Neutrophil (primary cell): ENCODE measurements at regions not wholly inside any gene's neighbourhood (a gene's known extent, or its start where the extent isn't known, plus 50 kb on each side); places are given as distances from the start of the nearest gene placed in this dataset.

Source experiments
- H3K27ac ChIP-seq: fragments of 200-600 bp; sonication (generic); 2 replicates; pipeline ENCODE4 v1.5.1; 2016; ENCODE audit warnings: mild to moderate bottlenecking, moderate library complexity
- H3K27me3 ChIP-seq: fragments of 200-600 bp; sonication (generic); 2 replicates; pipeline ENCODE4 v1.6.0; 2016; ENCODE audit warnings: mild to moderate bottlenecking
- H3K36me3 ChIP-seq: fragments of 200-600 bp; sonication (generic); 2 replicates; pipeline ENCODE4 v1.5.1; 2017
- H3K4me1 ChIP-seq, 2 experiments: fragments of 200-600 bp in 1 of 2; sonication (generic) in 1 of 2; 1 replicate in 1 of 2; 2 replicates in 1 of 2; pipeline versions ENCODE4 v1.5.1 to v1.6.1; 2013 to 2016; ENCODE audit warnings: low read depth in 1 of 2, low read length in 1 of 2, mild to moderate bottlenecking in 1 of 2, moderate library complexity in 1 of 2; ENCODE audit not compliant: control insufficient read depth in 1 of 2, insufficient read depth in 1 of 2
- H3K4me3 ChIP-seq, 2 experiments: fragments of 200-600 bp in 1 of 2; sonication (generic) in 1 of 2; 1 replicate in 1 of 2; 2 replicates in 1 of 2; pipeline ENCODE4 v1.5.1; 2013 to 2016; ENCODE audit warnings: low read depth in 1 of 2, low read length in 1 of 2, mild to moderate bottlenecking in 1 of 2, moderate library complexity in 1 of 2
- H3K9me3 ChIP-seq: fragments of 200-600 bp; sonication (generic); 2 replicates; pipeline ENCODE4 v1.5.1; 2016
- TF ChIP-seq, protein P1 (sequence below): fragments of 200-600 bp; sonication (generic); IDR thresholded peaks from 2 replicates; pipeline ENCODE4 v1.5.1; 2016; ENCODE audit warnings: antibody characterized with exemption

GRCh38 chr5:168195110-168195509, 96.3 kb upstream of the WWC1 start:
- no peaks in the 10 kb centered on the region for H3K4me1 ChIP-seq
- H3K4me3 ChIP-seq: no peak overlapping the region
- TF ChIP-seq, protein P1, sequence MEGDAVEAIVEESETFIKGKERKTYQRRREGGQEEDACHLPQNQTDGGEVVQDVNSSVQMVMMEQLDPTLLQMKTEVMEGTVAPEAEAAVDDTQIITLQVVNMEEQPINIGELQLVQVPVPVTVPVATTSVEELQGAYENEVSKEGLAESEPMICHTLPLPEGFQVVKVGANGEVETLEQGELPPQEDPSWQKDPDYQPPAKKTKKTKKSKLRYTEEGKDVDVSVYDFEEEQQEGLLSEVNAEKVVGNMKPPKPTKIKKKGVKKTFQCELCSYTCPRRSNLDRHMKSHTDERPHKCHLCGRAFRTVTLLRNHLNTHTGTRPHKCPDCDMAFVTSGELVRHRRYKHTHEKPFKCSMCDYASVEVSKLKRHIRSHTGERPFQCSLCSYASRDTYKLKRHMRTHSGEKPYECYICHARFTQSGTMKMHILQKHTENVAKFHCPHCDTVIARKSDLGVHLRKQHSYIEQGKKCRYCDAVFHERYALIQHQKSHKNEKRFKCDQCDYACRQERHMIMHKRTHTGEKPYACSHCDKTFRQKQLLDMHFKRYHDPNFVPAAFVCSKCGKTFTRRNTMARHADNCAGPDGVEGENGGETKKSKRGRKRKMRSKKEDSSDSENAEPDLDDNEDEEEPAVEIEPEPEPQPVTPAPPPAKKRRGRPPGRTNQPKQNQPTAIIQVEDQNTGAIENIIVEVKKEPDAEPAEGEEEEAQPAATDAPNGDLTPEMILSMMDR: no peak
- H3K27me3 ChIP-seq: no peaks in the 10 kb centered on the region
- H3K27ac ChIP-seq: no peak overlapping the region
- H3K36me3 ChIP-seq: no peaks in the 10 kb centered on the region
- no peaks in the 10 kb centered on the region for H3K9me3 ChIP-seq

- H3K36me3 ChIP-seq: no peaks in the 10 kb centered on the region
- no peaks in the 10 kb centered on the region for H3K27me3 ChIP-seq
- H3K4me1 ChIP-seq: no peaks in the 10 kb centered on the region
- H3K27ac ChIP-seq: no peak overlapping the region
- TF ChIP-seq, protein P1: no peak
- H3K9me3 ChIP-seq: no peaks in the 10 kb centered on the region
- no peak overlapping the region for H3K4me3 ChIP-seq
These were observed 93.1 kb upstream of the WWC1 start for GRCh38 chr5:168198359-168198758.

DNA sequence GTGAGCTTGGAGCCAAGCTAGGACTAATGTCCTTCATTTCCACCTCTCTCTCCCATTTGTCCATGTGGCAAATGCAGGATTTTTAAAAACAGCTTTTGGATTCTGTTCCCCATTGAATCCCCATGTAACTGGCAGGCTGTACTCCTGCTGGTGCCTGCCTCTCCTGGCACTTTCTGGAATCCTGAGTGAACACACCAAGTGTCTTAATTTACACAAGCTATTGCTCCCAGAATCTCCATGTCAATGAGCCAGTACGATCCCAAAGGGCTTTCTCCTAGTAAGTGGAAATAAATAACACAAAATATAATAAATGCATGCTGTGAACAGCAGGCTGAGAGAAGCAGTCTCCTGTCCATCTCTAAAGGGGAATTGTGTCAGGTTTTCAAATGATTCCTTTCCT, 88.4 kb upstream of the WWC1 start:
- Histone ChIP-seq H3K27me3 (no peaks in the 10 kb centered on the region), H3K9me3 (no peaks in the 10 kb centered on the region), H3K27ac (no peak overlapping the region), H3K4me1 (no peaks in the 10 kb centered on the region), H3K4me3 (no peak overlapping the region), H3K36me3 (no peaks in the 10 kb centered on the region)
- TF ChIP-seq, protein P1: no peak

GRCh38 chr5:168204165-168204564, 87.3 kb upstream of the WWC1 start:
- H3K9me3 ChIP-seq: no peaks in the 10 kb centered on the region
- no peaks in the 10 kb centered on the region for H3K27me3 ChIP-seq
- no peak overlapping the region for H3K4me3 ChIP-seq
- no peaks in the 10 kb centered on the region for H3K36me3 ChIP-seq
- no peak overlapping the region for H3K27ac ChIP-seq
- TF ChIP-seq, protein P1: no peak
- H3K4me1 ChIP-seq: no peaks in the 10 kb centered on the region

- no peaks in the 10 kb centered on the region for H3K4me1 ChIP-seq
- H3K36me3 ChIP-seq: no peaks in the 10 kb centered on the region
- no peaks in the 10 kb centered on the region for H3K9me3 ChIP-seq
- no peak overlapping the region for H3K27ac ChIP-seq
- H3K4me3 ChIP-seq: no peak overlapping the region
- TF ChIP-seq, protein P1: no peak
- H3K27me3 ChIP-seq: no peaks in the 10 kb centered on the region
These were observed 83.9 kb upstream of the WWC1 start for GRCh38 chr5:168207450-168208029.
